Stomach (tissue), 4 donors: ENCODE measurements at regions not wholly inside any gene's neighbourhood (a gene's known extent, or its start where the extent isn't known, plus 50 kb on each side); places are given as distances from the start of the nearest gene placed in this dataset.

ENCODE experiments used
- CTCF ChIP-seq, 7 experiments: fragments of 450-650 bp in 4 of 7; fragments of 200-600 bp in 3 of 7; sonication (generic) in 3 of 7; IDR thresholded peaks; one replicate each; pipeline ENCODE4 v1.5.1; 2016 to 2019; ENCODE audit warnings: antibody characterized with exemption in 7 of 7, control low read depth in 2 of 7, mild to moderate bottlenecking in 1 of 7
- POLR2A ChIP-seq, 4 donors: fragments of 450-650 bp; IDR thresholded peaks; one replicate each; pipeline ENCODE4 v1.6.1; 2016; ENCODE audit warnings: antibody characterized with exemption in 4 of 4, control low read depth in 2 of 4, mild to moderate bottlenecking in 1 of 4, moderate library complexity in 1 of 4
- POLR2AphosphoS5 ChIP-seq, 3 donors: sonication (generic); formaldehyde crosslinking; IDR thresholded peaks; one replicate each; pipeline ENCODE4 v1.6.1; 2016; ENCODE audit warnings: antibody characterized with exemption in 3 of 3

- TF ChIP-seq CTCF (IDR thresholded peaks at IDR 0.05) (no peak), POLR2A (IDR thresholded peaks at IDR 0.05) (no peak), POLR2AphosphoS5 (IDR thresholded peaks at IDR 0.05) (no peak)
Observed at GRCh38 chr6:26226579-26226967, 138.4 kb upstream of the BTN3A2 start.
